Adrenal gland (tissue), 5 donors: ENCODE measurements at regions not wholly inside any gene's neighbourhood (a gene's known extent, or its start where the extent isn't known, plus 50 kb on each side); places are given as distances from the start of the nearest gene placed in this dataset.

Experiments used
- CTCF ChIP-seq, 6 experiments: fragments of 450-650 bp in 4 of 6; fragments of 200-600 bp in 2 of 6; sonication (generic) in 1 of 6; IDR thresholded peaks; 1 replicate in 5 of 6; 2 replicates in 1 of 6; pipeline versions ENCODE4 v1.5.1 to v1.8.0; 2016 to 2021; ENCODE audit warnings: antibody characterized with exemption in 6 of 6, mild to moderate bottlenecking in 2 of 6, moderate library complexity in 1 of 6
- POLR2A ChIP-seq, 2 donors: fragments of 450-650 bp; IDR thresholded peaks; one replicate each; pipeline ENCODE4 v1.6.1; 2017; ENCODE audit warnings: antibody characterized with exemption in 2 of 2, mild to moderate bottlenecking in 2 of 2, moderate library complexity in 1 of 2
- donor health status: DM: no; HTN: no; CAD: no.

GRCh38 chr18:78584459-78585022 is 395.1 kb upstream of the SALL3 start:
- TF ChIP-seq CTCF (IDR thresholded peaks at IDR 0.05), result no peak
- no peak for TF ChIP-seq POLR2A (IDR thresholded peaks at IDR 0.05)
